ENCODE measurements at regions not wholly inside any gene's neighbourhood (a gene's known extent, or its start where the extent isn't known, plus 50 kb on each side); places are given as distances from the start of the nearest gene placed in this dataset.

DNA sequence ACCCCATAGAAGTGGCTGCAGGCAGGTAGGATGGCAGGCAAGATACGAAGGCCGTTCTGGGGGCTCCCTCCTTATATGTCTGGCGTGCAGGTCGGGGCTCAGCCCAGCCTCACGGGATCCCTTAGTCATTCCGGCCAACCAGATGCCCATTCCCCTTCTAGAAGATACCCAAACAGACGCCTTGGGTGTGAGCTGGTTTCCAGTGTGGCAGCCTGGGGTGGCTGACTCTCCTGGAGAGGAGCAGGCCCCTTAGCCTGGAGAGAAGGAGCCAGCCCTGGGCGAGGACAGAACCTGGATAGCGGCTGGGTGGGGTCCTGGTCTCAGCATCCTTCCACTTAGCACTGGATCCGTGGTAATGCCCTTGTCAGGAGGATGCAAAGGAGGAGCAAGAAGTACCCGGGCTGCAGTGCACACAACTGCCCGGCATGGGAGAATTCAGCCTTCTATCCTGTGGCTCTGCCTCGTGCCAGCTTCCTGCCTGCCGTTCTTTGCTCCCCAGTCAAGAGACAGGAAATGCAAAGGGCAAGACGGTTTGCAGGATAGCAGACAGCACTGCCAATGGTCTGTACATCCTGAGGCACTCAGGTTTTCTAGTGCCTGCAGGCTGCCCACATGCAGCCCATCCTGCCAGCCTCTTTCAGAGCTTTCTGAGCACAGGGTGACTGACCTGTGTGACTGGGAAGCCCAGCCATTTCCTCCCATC lies 56.7 kb upstream of the WASF3 start:
- no peaks in the 10 kb centered on the region for H3K9me3 ChIP-seq (ENCODE audit: control insufficient read depth in 2 of 2, insufficient read depth in 1 of 2, low read depth in 1 of 2, low read length in 1 of 2)
- WGBS, 3 donors = 68 to 73% (median 69%) methylated on average over 15 of the region's 15 CpGs
- DNase-seq (no peak), FAIRE-seq (no peak)
- H3K36me3 ChIP-seq (ENCODE audit: control insufficient read depth in 3 of 3, insufficient read depth in 2 of 3, low read depth in 1 of 3, low read length in 3 of 3) = no peaks in the 10 kb centered on the region
- H3K27ac ChIP-seq (ENCODE audit: low read depth in 1 of 3, low read length in 2 of 3) = no peak overlapping the region
- H3K27me3 ChIP-seq (ENCODE audit: control insufficient read depth in 3 of 3, insufficient read depth in 3 of 3, low read length in 3 of 3) = no peaks in the 10 kb centered on the region
- H3K4me1 ChIP-seq (ENCODE audit: control insufficient read depth in 3 of 3, insufficient read depth in 2 of 3, low read depth in 1 of 3, low read length in 2 of 3) = no peaks in the 10 kb centered on the region
- H3K4me3 ChIP-seq (ENCODE audit: low read depth in 1 of 3, low read length in 3 of 3) = no peak overlapping the region

DNA sequence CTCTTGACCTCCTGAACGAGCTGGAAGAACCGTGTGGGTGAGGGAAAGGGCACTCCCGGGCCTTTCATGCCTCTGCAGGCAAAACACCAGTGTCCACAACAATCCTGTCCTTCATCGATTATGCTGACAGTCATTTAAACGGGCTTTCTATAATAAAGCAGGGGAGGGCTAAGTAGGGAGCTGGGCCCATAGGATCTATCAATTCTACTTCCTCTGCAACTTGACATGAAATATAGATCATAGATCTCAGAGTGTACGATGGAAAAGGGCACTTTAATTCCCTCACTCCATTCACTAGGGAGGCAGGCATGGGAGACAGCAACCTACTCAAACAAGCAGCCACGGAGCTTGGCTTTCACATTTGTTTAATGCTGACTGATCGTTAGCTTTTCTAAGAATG lies 55.8 kb upstream of the WASF3 start:
- no peak overlapping the region for H3K4me3 ChIP-seq (ENCODE audit: low read depth in 1 of 3, low read length in 3 of 3)
- FAIRE-seq = no peak
- no peaks in the 10 kb centered on the region for H3K36me3 ChIP-seq (ENCODE audit: control insufficient read depth in 3 of 3, insufficient read depth in 2 of 3, low read depth in 1 of 3, low read length in 3 of 3)
- WGBS, 3 donors = 46 to 60% (median 53%) methylated on average over 8 of the region's 8 CpGs
- no peak overlapping the region for H3K27ac ChIP-seq (ENCODE audit: low read depth in 1 of 3, low read length in 2 of 3)
- no peaks in the 10 kb centered on the region for H3K4me1 ChIP-seq (ENCODE audit: control insufficient read depth in 3 of 3, insufficient read depth in 2 of 3, low read depth in 1 of 3, low read length in 2 of 3)
- DNase-seq = no peak
- H3K27me3 ChIP-seq (ENCODE audit: control insufficient read depth in 3 of 3, insufficient read depth in 3 of 3, low read length in 3 of 3) = no peaks in the 10 kb centered on the region
- no peaks in the 10 kb centered on the region for H3K9me3 ChIP-seq (ENCODE audit: control insufficient read depth in 2 of 2, insufficient read depth in 1 of 2, low read depth in 1 of 2, low read length in 1 of 2)

DNA sequence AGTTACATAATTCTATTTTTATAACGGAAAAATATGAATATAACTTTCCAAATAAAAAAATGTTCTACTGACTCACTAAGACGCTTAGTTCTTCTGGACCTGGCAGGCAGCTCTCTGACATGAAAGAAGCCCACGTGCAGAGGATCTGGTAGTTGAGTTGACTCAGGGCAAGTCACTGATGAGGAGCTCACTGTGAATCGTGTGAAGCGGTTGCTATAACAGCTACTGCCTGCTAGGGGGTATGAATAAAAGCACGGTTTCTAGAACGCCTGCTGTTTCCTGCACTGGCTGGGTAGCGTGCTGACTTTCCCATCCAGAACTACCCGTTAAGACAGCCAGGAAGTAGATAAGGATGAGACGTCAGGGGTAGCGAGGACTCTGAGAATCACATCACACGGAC lies 54.7 kb upstream of the WASF3 start:
- Histone ChIP-seq H3K4me1 (ENCODE audit: control insufficient read depth in 3 of 3, insufficient read depth in 2 of 3, low read depth in 1 of 3, low read length in 2 of 3) (no peaks in the 10 kb centered on the region), H3K4me3 (ENCODE audit: low read depth in 1 of 3, low read length in 3 of 3) (no peak overlapping the region), H3K27me3 (ENCODE audit: control insufficient read depth in 3 of 3, insufficient read depth in 3 of 3, low read length in 3 of 3) (no peaks in the 10 kb centered on the region), H3K27ac (ENCODE audit: low read depth in 1 of 3, low read length in 2 of 3) (no peak overlapping the region), H3K36me3 (ENCODE audit: control insufficient read depth in 3 of 3, insufficient read depth in 2 of 3, low read depth in 1 of 3, low read length in 3 of 3) (no peaks in the 10 kb centered on the region), H3K9me3 (ENCODE audit: control insufficient read depth in 2 of 2, insufficient read depth in 1 of 2, low read depth in 1 of 2, low read length in 1 of 2) (no peaks in the 10 kb centered on the region)
- WGBS, 3 donors = 25 to 37% (median 32%) methylated on average over 12 of the region's 12 CpGs
- no peak for DNase-seq
- FAIRE-seq = no peak

DNA sequence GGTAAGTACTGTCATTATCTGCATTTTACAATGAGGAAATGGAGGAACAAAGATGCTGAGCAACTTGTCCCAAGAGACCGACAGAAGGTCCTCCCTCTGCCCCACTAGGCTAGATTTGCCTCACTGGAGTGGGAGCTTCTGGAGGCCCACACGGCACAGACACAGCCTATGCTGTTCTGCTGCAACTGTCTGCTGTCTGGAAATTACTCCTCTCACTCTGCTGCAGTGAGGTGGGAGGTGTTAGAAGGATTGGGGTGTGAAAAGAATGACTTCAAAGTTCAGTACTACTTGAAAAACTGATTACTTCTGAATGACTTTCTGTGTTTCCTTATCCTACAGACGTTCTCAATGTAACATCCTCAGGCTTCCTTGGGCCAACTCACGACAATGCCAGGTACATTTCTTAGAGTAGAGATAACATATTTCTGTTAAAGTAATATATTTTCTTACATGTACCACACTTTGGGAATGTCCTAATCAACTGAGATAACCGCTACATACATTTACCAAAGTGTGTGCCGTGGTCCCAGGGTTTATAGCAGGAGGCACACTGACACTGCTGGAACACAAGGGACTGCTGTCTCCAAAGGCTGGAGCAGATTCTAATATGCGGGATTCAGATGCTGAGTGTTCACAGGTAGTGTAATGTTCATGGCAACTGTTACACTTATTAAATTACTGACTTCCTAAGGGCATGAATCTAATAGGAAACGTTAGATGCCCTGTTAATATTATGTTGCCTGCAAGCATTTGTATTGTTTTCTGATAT lies 53.5 kb upstream of the WASF3 start:
- H3K27ac ChIP-seq (ENCODE audit: low read depth in 1 of 3, low read length in 2 of 3) = no peak overlapping the region
- peaks cover 0 to 7% of the 10 kb centered on the region in 2 donors for H3K9me3 ChIP-seq (ENCODE audit: control insufficient read depth in 2 of 2, insufficient read depth in 1 of 2, low read depth in 1 of 2, low read length in 1 of 2)
- DNase-seq (no peak), FAIRE-seq (no peak)
- H3K4me3 ChIP-seq (ENCODE audit: low read depth in 1 of 3, low read length in 3 of 3) = no peak overlapping the region
- H3K36me3 ChIP-seq (ENCODE audit: control insufficient read depth in 3 of 3, insufficient read depth in 2 of 3, low read depth in 1 of 3, low read length in 3 of 3) = no peaks in the 10 kb centered on the region
- no peaks in the 10 kb centered on the region for H3K27me3 ChIP-seq (ENCODE audit: control insufficient read depth in 3 of 3, insufficient read depth in 3 of 3, low read length in 3 of 3)
- 40 to 69% (median 49%) methylated on average over 8 of the region's 8 CpGs for WGBS, 3 donors
- H3K4me1 ChIP-seq (ENCODE audit: control insufficient read depth in 3 of 3, insufficient read depth in 2 of 3, low read depth in 1 of 3, low read length in 2 of 3) = no peaks in the 10 kb centered on the region
